ENCODE measurements at regions not wholly inside any gene's neighbourhood (a gene's known extent, or its start where the extent isn't known, plus 50 kb on each side); places are given as distances from the start of the nearest gene placed in this dataset.

DNA sequence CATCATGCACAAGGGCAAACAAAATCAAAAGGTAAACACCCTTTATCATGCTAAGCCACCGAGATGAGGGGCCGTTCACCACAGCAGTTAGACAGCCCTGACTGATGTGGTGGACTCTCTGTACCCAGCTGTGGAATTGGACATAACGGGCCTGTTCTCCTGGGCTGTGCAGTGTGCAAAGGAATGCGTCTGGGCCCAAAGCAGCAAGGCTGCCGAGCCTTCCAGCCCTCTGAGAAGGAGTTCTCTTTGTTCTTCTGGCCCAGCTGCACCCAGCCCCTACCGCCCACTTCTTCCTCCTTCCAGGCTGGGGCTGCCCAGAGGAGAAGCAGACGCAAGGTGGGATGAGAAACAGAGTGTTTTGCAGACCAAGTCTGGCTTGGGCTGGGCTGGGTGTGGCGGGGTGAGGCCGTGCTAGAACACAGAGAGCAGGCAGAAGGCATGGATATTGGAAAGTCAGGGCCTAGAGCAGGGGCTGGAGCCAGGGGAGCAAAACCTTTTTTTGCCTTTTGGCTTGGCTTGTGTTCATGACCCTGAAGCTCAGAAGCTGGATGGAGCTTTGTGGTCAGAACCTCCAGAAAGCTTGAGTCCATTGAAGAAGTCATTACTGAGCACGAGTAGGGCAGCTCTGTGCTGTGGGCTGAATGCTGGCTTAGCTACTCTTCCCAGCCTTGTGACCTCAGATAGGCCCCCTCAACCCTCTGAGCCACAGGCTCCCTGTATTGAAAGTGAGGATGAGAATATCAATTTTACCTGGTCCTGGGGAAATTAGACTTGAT is 49.8 kb upstream of the SH3PXD2B start:
- no peaks in the 10 kb centered on the region for H3K9me3 Mint-ChIP-seq

More for the DNA sequence above, 49.8 kb upstream of the SH3PXD2B start:
- H3K4me3 Mint-ChIP-seq: no peak overlapping the region
- H3K36me3 Mint-ChIP-seq (ENCODE audit: insufficient read depth in 2 of 2): no peaks in the 10 kb centered on the region
- no peak overlapping the region for H3K27ac Mint-ChIP-seq
- H3K4me1 Mint-ChIP-seq (ENCODE audit: low read depth): no peaks in the 10 kb centered on the region
- DNase-seq: no peak
- ATAC-seq (replicated peaks in 1 of 2): no peak
- H3K27me3 Mint-ChIP-seq (ENCODE audit: low read depth): peaks cover 13% of the 10 kb centered on the region

Data from activated T-cell treated with anti-CD3 and anti-CD28 coated beads, Interleukin-2, amount 50 U/mL, for 72 hours (primary cell).